HL-60 (cell line): ENCODE measurements at regions not wholly inside any gene's neighbourhood (a gene's known extent, or its start where the extent isn't known, plus 50 kb on each side); places are given as distances from the start of the nearest gene placed in this dataset.
"Not testable (repeated sequence)": the region's sequence is repeated elsewhere in the genome, so short reads cannot be mapped to it uniquely, and the experiment has no call there.

ENCODE experiments used
- DNase-seq, 2 experiments: peaks; one replicate each; pipeline ENCODE4 v3.0.0-alpha.2; 2010 to 2020; ENCODE audit warnings: low read depth in 1 of 2, low spot score in 1 of 2
- H3K27ac ChIP-seq: fragments of 250-450 bp; sonication (Bioruptor Pico); replicated peaks from 2 replicates; pipeline ENCODE4 v1.5.1; 2020; ENCODE audit warnings: mild to moderate bottlenecking, moderate library complexity
- H3K27me3 ChIP-seq: fragments of 250-450 bp; sonication (Bioruptor Pico); 2 replicates; pipeline ENCODE4 v1.5.1; 2021; ENCODE audit warnings: mild to moderate bottlenecking, moderate library complexity; ENCODE audit not compliant: insufficient read depth, poor library complexity, severe bottlenecking
- H3K4me3 ChIP-seq: replicated peaks from 2 replicates; pipeline ENCODE4 v1.5.1; 2011; ENCODE audit warnings: mild to moderate bottlenecking, control low read depth, low read length; ENCODE audit not compliant: insufficient read depth
- CTCF ChIP-seq: IDR thresholded peaks from one replicate; pipeline ENCODE4 v1.5.1; 2011; ENCODE audit warnings: low read length, control low read depth, inconsistent platforms; ENCODE audit not compliant: insufficient read depth
- GABPA ChIP-seq: IDR thresholded peaks from 2 replicates; pipeline ENCODE4 v1.6.1; 2012; ENCODE audit warnings: low read depth
- POLR2AphosphoS5 ChIP-seq: IDR thresholded peaks from 2 replicates; pipeline ENCODE4 v1.6.1; 2012; ENCODE audit warnings: low read depth
- SPI1 ChIP-seq: IDR thresholded peaks from 2 replicates; pipeline ENCODE4 v1.6.1; 2012; ENCODE audit warnings: low read depth, mild to moderate bottlenecking, borderline replicate concordance
- TF ChIP-seq, protein P1 (sequence below): IDR thresholded peaks from 2 replicates; pipeline ENCODE4 v1.6.1; 2012; ENCODE audit warnings: low read depth; ENCODE audit not compliant: insufficient replicate concordance

GRCh38 chr13:66237411-66238062, 992.6 kb downstream of the PCDH9 start:
- no peaks in the 10 kb centered on the region for H3K27me3 ChIP-seq
- no peak for DNase-seq
- no peak for TF ChIP-seq POLR2AphosphoS5
- TF ChIP-seq GABPA: no peak
- TF ChIP-seq, protein P1, sequence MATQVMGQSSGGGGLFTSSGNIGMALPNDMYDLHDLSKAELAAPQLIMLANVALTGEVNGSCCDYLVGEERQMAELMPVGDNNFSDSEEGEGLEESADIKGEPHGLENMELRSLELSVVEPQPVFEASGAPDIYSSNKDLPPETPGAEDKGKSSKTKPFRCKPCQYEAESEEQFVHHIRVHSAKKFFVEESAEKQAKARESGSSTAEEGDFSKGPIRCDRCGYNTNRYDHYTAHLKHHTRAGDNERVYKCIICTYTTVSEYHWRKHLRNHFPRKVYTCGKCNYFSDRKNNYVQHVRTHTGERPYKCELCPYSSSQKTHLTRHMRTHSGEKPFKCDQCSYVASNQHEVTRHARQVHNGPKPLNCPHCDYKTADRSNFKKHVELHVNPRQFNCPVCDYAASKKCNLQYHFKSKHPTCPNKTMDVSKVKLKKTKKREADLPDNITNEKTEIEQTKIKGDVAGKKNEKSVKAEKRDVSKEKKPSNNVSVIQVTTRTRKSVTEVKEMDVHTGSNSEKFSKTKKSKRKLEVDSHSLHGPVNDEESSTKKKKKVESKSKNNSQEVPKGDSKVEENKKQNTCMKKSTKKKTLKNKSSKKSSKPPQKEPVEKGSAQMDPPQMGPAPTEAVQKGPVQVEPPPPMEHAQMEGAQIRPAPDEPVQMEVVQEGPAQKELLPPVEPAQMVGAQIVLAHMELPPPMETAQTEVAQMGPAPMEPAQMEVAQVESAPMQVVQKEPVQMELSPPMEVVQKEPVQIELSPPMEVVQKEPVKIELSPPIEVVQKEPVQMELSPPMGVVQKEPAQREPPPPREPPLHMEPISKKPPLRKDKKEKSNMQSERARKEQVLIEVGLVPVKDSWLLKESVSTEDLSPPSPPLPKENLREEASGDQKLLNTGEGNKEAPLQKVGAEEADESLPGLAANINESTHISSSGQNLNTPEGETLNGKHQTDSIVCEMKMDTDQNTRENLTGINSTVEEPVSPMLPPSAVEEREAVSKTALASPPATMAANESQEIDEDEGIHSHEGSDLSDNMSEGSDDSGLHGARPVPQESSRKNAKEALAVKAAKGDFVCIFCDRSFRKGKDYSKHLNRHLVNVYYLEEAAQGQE: no peak
- no peak for TF ChIP-seq SPI1
- no peak for TF ChIP-seq CTCF

GRCh38 chr13:66234159-66234558, 996.0 kb downstream of the PCDH9 start:
- no peak for DNase-seq
- TF ChIP-seq, protein P1: no peak
- TF ChIP-seq SPI1 (no peak), CTCF (no peak), POLR2AphosphoS5 (no peak), GABPA (no peak)
- no peak overlapping the region for H3K4me3 ChIP-seq
- H3K27ac ChIP-seq: no peak overlapping the region
- no peaks in the 10 kb centered on the region for H3K27me3 ChIP-seq

More at GRCh38 chr13:66237411-66238062, 992.6 kb downstream of the PCDH9 start:
- H3K27ac ChIP-seq: no peak overlapping the region
- H3K4me3 ChIP-seq: no peak overlapping the region

DNA sequence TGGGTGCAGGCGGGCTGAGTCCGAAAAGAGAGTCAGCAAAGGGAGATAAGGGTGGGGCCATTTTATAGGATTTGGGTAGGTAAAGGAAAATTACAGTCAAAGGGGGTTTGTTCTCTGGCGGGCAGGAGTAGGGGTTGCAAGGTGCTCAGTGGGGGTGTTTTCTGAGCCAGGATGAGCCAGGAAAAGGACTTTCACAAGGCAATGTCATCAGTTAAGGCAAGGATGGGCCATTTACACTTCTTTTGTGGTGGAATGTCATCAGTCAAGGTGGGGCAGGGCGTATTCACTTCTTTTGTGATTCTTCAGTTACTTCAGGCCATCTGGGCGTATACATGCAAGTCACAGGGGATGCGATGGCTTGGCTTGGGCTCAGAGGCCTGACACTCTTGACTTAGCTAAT, 998.2 kb downstream of the PCDH9 start:
- DNase-seq, H3K27ac ChIP-seq, H3K27me3 ChIP-seq, H3K4me3 ChIP-seq: not testable (repeated sequence)

DNA sequence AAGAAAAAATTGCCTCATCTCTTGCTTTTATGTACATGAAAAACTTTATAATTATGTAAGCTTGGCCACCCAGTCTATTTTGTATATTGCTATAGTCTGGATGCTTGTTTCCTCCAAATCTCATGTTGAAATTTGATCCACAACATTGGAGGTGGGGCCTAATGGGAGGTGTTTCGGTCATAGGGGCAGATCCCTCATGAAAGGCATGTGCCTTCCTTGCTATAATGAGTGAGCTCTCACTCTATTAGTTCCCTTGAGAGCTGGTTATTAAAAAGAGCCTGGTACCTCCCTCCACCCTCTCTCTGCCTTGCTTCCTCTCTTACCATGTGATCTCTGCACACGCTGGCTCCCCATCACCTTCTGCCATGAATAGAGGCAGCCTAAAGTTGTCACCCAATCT, 1005.1 kb downstream of the PCDH9 start:
- peak; percentile 15 to 20 for DNase-seq
- H3K27me3 ChIP-seq: no peaks in the 10 kb centered on the region
- no peak overlapping the region for H3K4me3 ChIP-seq
- H3K27ac ChIP-seq: peak overlapping the region; percentile 92
- TF ChIP-seq, protein P1: no peak
- TF ChIP-seq SPI1 (no peak), GABPA (no peak), CTCF (no peak)
